MG63 (cell line): ENCODE measurements at regions not wholly inside any gene's neighbourhood (a gene's known extent, or its start where the extent isn't known, plus 50 kb on each side); places are given as distances from the start of the nearest gene placed in this dataset.

ENCODE experiments used
- DNase-seq: peaks from one replicate; pipeline ENCODE4 v3.0.0-alpha.2; 2020
- H3K27me3 ChIP-seq: fragments of 250-450 bp; sonication (Bioruptor Pico); 2 replicates; pipeline ENCODE4 v1.5.1; 2020; ENCODE audit warnings: mild to moderate bottlenecking, moderate library complexity
- H3K36me3 ChIP-seq: fragments of 250-450 bp; sonication (Bioruptor Pico); 2 replicates; pipeline ENCODE4 v1.5.1; 2020; ENCODE audit warnings: mild to moderate bottlenecking, moderate library complexity
- H3K4me3 ChIP-seq: fragments of 250-450 bp; sonication (Bioruptor Pico); 2 replicates; pipeline ENCODE4 v1.5.1; 2020; ENCODE audit warnings: mild to moderate bottlenecking, moderate library complexity
- H3K9me3 ChIP-seq: fragments of 250-450 bp; sonication (Bioruptor Pico); 2 replicates; pipeline ENCODE4 v1.5.1; 2020; ENCODE audit warnings: mild to moderate bottlenecking, moderate library complexity

- Histone ChIP-seq H3K9me3 (no peaks in the 10 kb centered on the region), H3K4me3 (no peak overlapping the region), H3K36me3 (no peaks in the 10 kb centered on the region), H3K27me3 (no peaks in the 10 kb centered on the region)
- DNase-seq, result no peak
These were observed 301.7 kb upstream of the ESRRG start for GRCh38 chr1:217024911-217025310.

GRCh38 chr1:217021956-217022355 is 298.7 kb upstream of the ESRRG start:
- H3K36me3 ChIP-seq, result no peaks in the 10 kb centered on the region
- no peaks in the 10 kb centered on the region for H3K27me3 ChIP-seq
- DNase-seq, result no peak
- H3K9me3 ChIP-seq, result no peaks in the 10 kb centered on the region
- no peak overlapping the region for H3K4me3 ChIP-seq

GRCh38 chr1:217021400-217021799 is 298.2 kb upstream of the ESRRG start:
- Histone ChIP-seq H3K27me3 (no peaks in the 10 kb centered on the region), H3K9me3 (no peaks in the 10 kb centered on the region), H3K4me3 (no peak overlapping the region), H3K36me3 (no peaks in the 10 kb centered on the region)
- DNase-seq, result no peak

- DNase-seq, result no peak
- H3K9me3 ChIP-seq, result no peaks in the 10 kb centered on the region
These were observed 296.2 kb upstream of the ESRRG start for GRCh38 chr1:217019475-217019874.

GRCh38 chr1:217018648-217019047 is 295.4 kb upstream of the ESRRG start:
- Histone ChIP-seq H3K27me3 (no peaks in the 10 kb centered on the region), H3K4me3 (no peak overlapping the region), H3K9me3 (no peaks in the 10 kb centered on the region), H3K36me3 (no peaks in the 10 kb centered on the region)
- no peak for DNase-seq

More at GRCh38 chr1:217019475-217019874, 296.2 kb upstream of the ESRRG start:
- H3K4me3 ChIP-seq, result no peak overlapping the region
- no peaks in the 10 kb centered on the region for H3K36me3 ChIP-seq
- no peaks in the 10 kb centered on the region for H3K27me3 ChIP-seq

GRCh38 chr1:217017165-217017564 is 293.9 kb upstream of the ESRRG start:
- Histone ChIP-seq H3K36me3 (no peaks in the 10 kb centered on the region), H3K9me3 (no peaks in the 10 kb centered on the region), H3K27me3 (no peaks in the 10 kb centered on the region), H3K4me3 (no peak overlapping the region)
- DNase-seq, result no peak

- Histone ChIP-seq H3K4me3 (no peak overlapping the region), H3K36me3 (no peaks in the 10 kb centered on the region)
These were observed 290.8 kb upstream of the ESRRG start for GRCh38 chr1:217014066-217014465.

GRCh38 chr1:217012659-217013058 is 289.4 kb upstream of the ESRRG start:
- H3K27me3 ChIP-seq, result no peaks in the 10 kb centered on the region
- DNase-seq, result no peak
- no peaks in the 10 kb centered on the region for H3K9me3 ChIP-seq
- no peak overlapping the region for H3K4me3 ChIP-seq
- H3K36me3 ChIP-seq, result no peaks in the 10 kb centered on the region

More at GRCh38 chr1:217014066-217014465, 290.8 kb upstream of the ESRRG start:
- Histone ChIP-seq H3K9me3 (no peaks in the 10 kb centered on the region), H3K27me3 (no peaks in the 10 kb centered on the region)
- no peak for DNase-seq

- no peaks in the 10 kb centered on the region for H3K9me3 ChIP-seq
- H3K27me3 ChIP-seq, result no peaks in the 10 kb centered on the region
These were observed 287.9 kb upstream of the ESRRG start for GRCh38 chr1:217011097-217011496.

GRCh38 chr1:217010253-217010652 is 287.0 kb upstream of the ESRRG start:
- Histone ChIP-seq H3K9me3 (no peaks in the 10 kb centered on the region), H3K36me3 (no peaks in the 10 kb centered on the region), H3K4me3 (no peak overlapping the region), H3K27me3 (no peaks in the 10 kb centered on the region)
- DNase-seq, result peak; percentile 10

More at GRCh38 chr1:217011097-217011496, 287.9 kb upstream of the ESRRG start:
- no peak for DNase-seq
- Histone ChIP-seq H3K36me3 (no peaks in the 10 kb centered on the region), H3K4me3 (no peak overlapping the region)

- Histone ChIP-seq H3K4me3 (no peak overlapping the region), H3K9me3 (no peaks in the 10 kb centered on the region)
These were observed 286.1 kb upstream of the ESRRG start for GRCh38 chr1:217009376-217009775.

GRCh38 chr1:217004776-217005436 is 281.7 kb upstream of the ESRRG start:
- no peaks in the 10 kb centered on the region for H3K36me3 ChIP-seq
- DNase-seq, result no peak

More at GRCh38 chr1:217009376-217009775, 286.1 kb upstream of the ESRRG start:
- Histone ChIP-seq H3K36me3 (no peaks in the 10 kb centered on the region), H3K27me3 (no peaks in the 10 kb centered on the region)
- DNase-seq, result no peak

GRCh38 chr1:217003355-217003754 is 280.1 kb upstream of the ESRRG start:
- Histone ChIP-seq H3K27me3 (no peaks in the 10 kb centered on the region), H3K9me3 (no peaks in the 10 kb centered on the region), H3K36me3 (no peaks in the 10 kb centered on the region), H3K4me3 (no peak overlapping the region)
- DNase-seq, result no peak

More at GRCh38 chr1:217004776-217005436, 281.7 kb upstream of the ESRRG start:
- Histone ChIP-seq H3K27me3 (no peaks in the 10 kb centered on the region), H3K9me3 (no peaks in the 10 kb centered on the region), H3K4me3 (no peak overlapping the region)

GRCh38 chr1:216997831-216998230 is 274.6 kb upstream of the ESRRG start:
- H3K4me3 ChIP-seq, result no peak overlapping the region
- no peaks in the 10 kb centered on the region for H3K36me3 ChIP-seq
- H3K27me3 ChIP-seq, result no peaks in the 10 kb centered on the region
- H3K9me3 ChIP-seq, result no peaks in the 10 kb centered on the region
- DNase-seq, result no peak

- Histone ChIP-seq H3K9me3 (no peaks in the 10 kb centered on the region), H3K27me3 (no peaks in the 10 kb centered on the region), H3K36me3 (no peaks in the 10 kb centered on the region), H3K4me3 (no peak overlapping the region)
- DNase-seq, result no peak
These were observed 273.8 kb upstream of the ESRRG start for GRCh38 chr1:216997069-216997468.

- Histone ChIP-seq H3K4me3 (no peak overlapping the region), H3K36me3 (no peaks in the 10 kb centered on the region), H3K9me3 (no peaks in the 10 kb centered on the region), H3K27me3 (no peaks in the 10 kb centered on the region; the same call in 1 of the 2 replicates)
- no peak for DNase-seq
These were observed 261.3 kb upstream of the ESRRG start for GRCh38 chr1:216984536-216984935.

- no peaks in the 10 kb centered on the region; the same call in 1 of the 2 replicates for H3K27me3 ChIP-seq
- H3K9me3 ChIP-seq, result no peaks in the 10 kb centered on the region
- no peak for DNase-seq
- no peak overlapping the region for H3K4me3 ChIP-seq
- no peaks in the 10 kb centered on the region for H3K36me3 ChIP-seq
These were observed 260.6 kb upstream of the ESRRG start for GRCh38 chr1:216983823-216984222.

GRCh38 chr1:216961516-216961915 is 238.3 kb upstream of the ESRRG start:
- Histone ChIP-seq H3K36me3 (no peaks in the 10 kb centered on the region), H3K4me3 (no peak overlapping the region), H3K27me3 (no peaks in the 10 kb centered on the region), H3K9me3 (no peaks in the 10 kb centered on the region)
- no peak for DNase-seq
